ENCODE measurements at regions not wholly inside any gene's neighbourhood (a gene's known extent, or its start where the extent isn't known, plus 50 kb on each side); places are given as distances from the start of the nearest gene placed in this dataset.

GRCh38 chr2:150387586-150388288, 99.7 kb downstream of the RND3 start:
- no peak for TF ChIP-seq BACH2 (CRISPR knock-in tag; IDR thresholded peaks at IDR 0.05; ENCODE audit: borderline replicate concordance)
- no peak for TF ChIP-seq PATZ1 (CRISPR knock-in tag; IDR thresholded peaks at IDR 0.05; ENCODE audit: borderline replicate concordance)
- TF ChIP-seq ISL1 (CRISPR knock-in tag; IDR thresholded peaks at IDR 0.05) = no peak
- no peak for TF ChIP-seq ARNTL (CRISPR knock-in tag; IDR thresholded peaks at IDR 0.05; ENCODE audit: borderline replicate concordance, low read depth)

Measured in SK-N-SH treated with all-trans-retinoic acid at 6 μM for 48 hours (cell line).